ENCODE measurements at regions not wholly inside any gene's neighbourhood (a gene's known extent, or its start where the extent isn't known, plus 50 kb on each side); places are given as distances from the start of the nearest gene placed in this dataset.
"Not testable (repeated sequence)": the region's sequence is repeated elsewhere in the genome, so short reads cannot be mapped to it uniquely, and the experiment has no call there.

DNA sequence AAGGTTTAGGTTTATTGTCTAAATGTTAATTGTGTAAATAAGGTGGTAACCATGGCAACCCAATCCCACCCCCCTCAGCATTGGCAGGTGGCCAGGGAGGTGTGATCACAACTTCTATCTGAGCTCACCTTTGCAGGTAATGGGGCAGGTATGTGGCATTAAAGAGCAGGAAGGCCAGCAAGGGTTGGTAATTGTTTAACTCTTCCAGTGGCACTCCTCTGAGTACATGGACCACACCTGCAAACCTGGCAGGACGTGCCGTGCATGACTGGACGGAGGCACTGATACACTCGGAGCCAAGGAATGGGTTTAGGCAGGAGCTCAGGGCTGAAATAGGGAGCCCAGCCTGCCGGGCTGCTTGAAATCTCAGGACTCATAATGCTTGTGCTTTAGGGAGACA, 107.0 kb upstream of the BMP2 start:
- no peak for DNase-seq

- not testable (repeated sequence) for DNase-seq
Observed at GRCh38 chr20:6658909-6659308, 108.6 kb upstream of the BMP2 start.

GRCh38 chr20:6657904-6658303, 109.6 kb upstream of the BMP2 start:
- DNase-seq, result no peak

DNA sequence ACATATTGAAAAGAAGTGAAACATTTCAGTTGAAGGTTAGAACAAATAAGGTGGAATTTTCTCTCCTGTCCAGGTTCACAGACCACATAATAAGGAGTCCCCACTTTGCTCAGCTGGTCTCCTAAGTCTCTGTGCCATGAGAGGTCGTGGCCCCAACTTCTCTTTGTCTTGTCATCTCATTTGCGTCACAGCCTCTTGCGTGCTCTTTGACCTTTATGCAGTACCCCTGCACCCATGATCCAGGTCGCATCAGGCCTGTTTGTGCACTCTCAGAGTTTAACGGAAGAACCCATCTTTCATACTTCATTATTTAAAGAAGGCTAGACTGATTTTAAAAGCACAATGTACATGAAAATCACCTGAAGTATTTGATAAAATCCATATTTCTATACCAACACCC, 110.4 kb upstream of the BMP2 start:
- DNase-seq, result no peak

GRCh38 chr20:6654513-6655252, 112.8 kb upstream of the BMP2 start:
- no peak for DNase-seq

- no peak for DNase-seq
Observed at GRCh38 chr20:6651561-6651960, 115.9 kb upstream of the BMP2 start.

- DNase-seq, result no peak
Observed at GRCh38 chr20:6651016-6651415, 116.5 kb upstream of the BMP2 start.

DNA sequence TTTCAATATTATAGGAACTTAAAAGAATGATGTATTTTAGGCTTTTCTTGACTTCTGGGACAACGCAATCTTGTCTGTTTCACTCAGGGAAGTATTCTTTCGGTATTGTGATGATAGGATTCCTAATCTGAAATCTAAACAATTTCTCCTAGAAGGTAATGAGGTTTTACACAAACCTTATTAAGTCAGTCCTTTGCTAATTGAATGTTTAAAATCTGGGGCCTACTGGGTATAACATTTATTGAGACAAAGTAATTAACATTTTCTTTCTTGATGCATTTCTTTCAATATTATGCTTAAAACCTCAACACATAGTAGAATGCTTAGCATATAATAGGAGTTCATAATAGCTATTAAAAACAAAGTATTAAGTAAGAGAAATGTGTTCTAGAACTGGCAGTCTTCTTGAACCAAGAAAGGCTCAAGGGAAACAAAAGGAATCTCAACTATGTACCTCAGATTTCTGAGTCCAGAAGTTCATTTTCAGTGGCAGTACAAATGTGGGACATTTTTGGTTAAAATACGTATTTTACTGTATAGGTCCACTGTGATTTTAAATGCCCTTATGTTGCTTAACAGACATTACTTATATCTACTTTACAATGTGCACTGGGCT, 121.4 kb upstream of the BMP2 start:
- no peak for DNase-seq

- DNase-seq, result no peak
Observed at GRCh38 chr20:6644813-6645628, 122.5 kb upstream of the BMP2 start.

- no peak for DNase-seq
Observed at GRCh38 chr20:6641012-6641411, 126.5 kb upstream of the BMP2 start.

DNA sequence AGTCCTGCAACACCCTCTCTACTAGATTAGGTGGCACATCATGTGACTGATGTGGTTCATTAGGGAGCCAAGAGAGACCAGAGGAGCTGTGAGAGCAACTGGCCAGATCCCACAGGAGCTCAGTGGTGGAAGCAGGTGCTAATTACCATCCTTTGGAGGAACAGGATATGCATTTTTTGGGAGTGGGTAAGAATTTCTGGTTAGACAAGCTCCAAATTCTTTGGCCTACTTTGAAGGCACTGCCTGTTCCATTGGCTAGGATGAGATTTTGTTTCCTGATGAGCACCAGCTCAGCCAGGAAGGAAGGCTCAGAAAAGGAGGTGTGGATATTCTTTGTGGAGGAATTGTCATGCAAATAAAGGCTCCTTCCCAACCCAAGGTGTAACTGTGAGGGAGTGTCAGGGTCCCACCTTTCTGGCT, 130.3 kb upstream of the BMP2 start:
- DNase-seq, result no peak

- peak; percentile 16 for DNase-seq
Observed at GRCh38 chr20:6636209-6637159, 131.0 kb upstream of the BMP2 start.

DNA sequence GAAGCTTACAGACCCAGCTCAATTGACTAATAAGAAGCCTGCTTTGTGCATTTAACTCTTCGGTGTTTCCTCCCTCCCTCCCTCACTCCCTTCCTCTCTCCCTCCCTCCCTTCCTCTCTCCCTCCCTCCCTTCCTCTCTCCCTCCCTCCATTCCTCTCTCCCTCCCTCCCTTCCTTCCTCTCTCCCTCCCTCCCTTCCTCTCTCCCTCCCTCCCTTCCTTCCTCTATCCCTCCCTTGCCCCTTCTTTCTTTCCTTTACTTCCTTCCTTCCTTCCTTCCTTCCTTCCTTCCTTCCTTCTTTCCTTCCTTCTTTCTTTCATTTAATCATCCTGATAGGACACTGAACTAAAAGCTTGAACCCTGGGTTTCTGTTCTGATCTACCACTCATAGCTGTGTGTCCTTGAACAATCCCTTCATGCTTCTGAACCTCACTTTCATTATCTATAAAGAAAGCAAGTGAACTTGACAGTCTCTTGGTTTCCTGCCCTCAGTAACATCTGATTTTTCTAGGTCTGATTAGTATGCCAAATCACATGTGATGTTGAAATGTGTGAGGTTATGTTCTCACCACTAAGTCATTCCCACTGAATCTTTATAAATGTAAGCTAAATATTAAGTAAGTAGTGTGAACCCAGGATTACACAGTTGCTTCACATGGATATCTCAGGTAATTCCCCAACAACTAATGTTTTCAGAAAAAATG, 132.3 kb upstream of the BMP2 start:
- no peak for DNase-seq

DNA sequence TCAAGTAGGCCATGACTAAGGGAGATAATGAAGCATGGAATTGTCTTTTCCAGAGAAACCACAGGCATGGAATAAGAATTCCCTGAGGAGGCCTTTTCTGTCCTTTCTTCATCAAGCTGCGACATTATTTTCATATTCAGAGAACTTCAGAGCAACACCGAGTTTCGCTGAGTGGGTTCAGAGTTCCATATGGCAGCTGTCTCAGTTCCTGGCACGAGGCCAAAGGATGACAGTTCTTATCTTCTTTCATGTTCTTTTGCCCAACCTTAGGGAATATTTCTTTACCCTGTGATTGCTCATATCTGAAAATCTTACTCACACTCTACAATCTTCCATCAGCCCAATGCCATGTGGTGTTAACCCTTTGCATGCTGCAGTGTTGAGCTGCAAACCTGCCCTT, 135.3 kb upstream of the BMP2 start:
- peak; percentile 19 for DNase-seq

DNA sequence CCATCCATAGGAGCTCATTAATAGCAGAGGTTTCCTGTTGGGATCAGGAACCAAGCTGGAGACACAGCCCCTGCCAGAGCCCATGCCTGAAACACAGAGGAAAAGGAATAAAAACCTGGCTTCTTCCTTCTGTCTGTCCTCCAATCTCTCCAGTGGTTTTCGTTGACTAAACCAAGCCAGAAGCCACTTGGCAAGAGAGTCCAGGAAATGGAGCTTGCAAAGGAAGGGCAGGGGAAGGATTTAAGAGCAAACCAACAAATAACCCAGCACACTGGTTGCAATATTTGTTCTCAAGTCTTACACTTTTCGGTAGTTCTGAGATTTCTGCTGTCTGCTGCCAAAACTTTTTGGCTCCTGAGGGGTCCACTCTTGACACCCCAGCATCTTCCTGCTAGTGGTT, 137.0 kb upstream of the BMP2 start:
- DNase-seq, result no peak

DNA sequence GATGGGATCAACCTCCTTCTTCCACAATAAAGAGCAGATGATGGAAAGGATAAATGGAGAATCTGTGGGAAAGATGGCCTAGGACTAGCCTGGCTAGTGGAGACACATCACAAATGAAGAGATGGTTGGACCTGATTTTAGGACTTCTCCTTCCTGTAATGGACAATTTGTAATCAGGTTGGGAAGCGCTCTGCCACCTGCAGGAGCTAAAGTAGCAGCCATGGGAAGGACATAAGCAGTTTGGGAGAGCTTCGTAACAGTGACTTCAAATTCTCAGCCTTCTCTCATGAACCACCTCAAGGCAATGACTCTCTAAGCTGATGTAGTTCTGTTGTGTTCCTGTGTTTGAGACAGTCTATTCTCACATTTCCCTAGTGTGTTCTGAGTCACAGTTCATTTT, 137.9 kb upstream of the BMP2 start:
- DNase-seq, result no peak

GRCh38 chr20:6626805-6627204, 140.7 kb upstream of the BMP2 start:
- DNase-seq, result no peak

- DNase-seq, result no peak
Observed at GRCh38 chr20:6623989-6624388, 143.5 kb upstream of the BMP2 start.

GRCh38 chr20:6622041-6622440, 145.4 kb upstream of the BMP2 start:
- DNase-seq, result no peak

GRCh38 chr20:6618051-6618450, 149.4 kb upstream of the BMP2 start:
- no peak for DNase-seq

DNA sequence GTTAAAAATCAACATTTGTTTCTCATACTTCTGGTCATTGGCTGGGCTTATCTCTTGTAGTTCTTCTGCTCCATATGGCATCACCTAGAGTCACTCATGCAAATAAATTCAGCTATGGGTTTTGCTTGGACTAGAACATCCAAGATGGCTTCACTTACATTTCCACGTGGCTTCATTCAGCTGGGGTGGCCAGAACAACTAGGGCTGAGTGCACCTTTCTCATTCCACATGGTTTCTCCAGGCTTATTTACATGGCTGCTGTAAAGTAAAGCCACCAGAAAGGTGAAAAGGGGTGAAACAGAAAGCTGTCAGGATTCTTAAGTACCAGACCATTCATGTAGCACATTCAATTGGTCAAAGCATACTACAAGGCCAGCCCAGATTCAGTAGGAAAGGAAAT, 151.1 kb upstream of the BMP2 start:
- no peak for DNase-seq

- no peak for DNase-seq
Observed at GRCh38 chr20:6614836-6615235, 152.7 kb upstream of the BMP2 start.

Measured in right kidney (tissue), 1 donor.